Suprapubic skin (tissue), 4 donors: ENCODE measurements at regions not wholly inside any gene's neighbourhood (a gene's known extent, or its start where the extent isn't known, plus 50 kb on each side); places are given as distances from the start of the nearest gene placed in this dataset.

Experiments used
- POLR2A ChIP-seq, 2 donors: fragments of 450-650 bp; IDR thresholded peaks; one replicate each; pipeline ENCODE4 v1.6.1; 2017; ENCODE audit warnings: antibody characterized with exemption in 2 of 2, mild to moderate bottlenecking in 2 of 2, moderate library complexity in 2 of 2
- POLR2AphosphoS5 ChIP-seq, 3 donors: sonication (generic); formaldehyde crosslinking; IDR thresholded peaks; one replicate each; pipeline ENCODE4 v1.6.1; 2017; ENCODE audit warnings: antibody characterized with exemption in 3 of 3
- TF ChIP-seq, protein P1 (sequence below), 2 donors: fragments of 200-600 bp in 1 of 2; fragments of 450-650 bp in 1 of 2; sonication (generic) in 1 of 2; IDR thresholded peaks; one replicate each; pipeline ENCODE4 v1.5.1; 2016 to 2019; ENCODE audit warnings: antibody characterized with exemption in 2 of 2, mild to moderate bottlenecking in 1 of 2, moderate library complexity in 1 of 2

DNA sequence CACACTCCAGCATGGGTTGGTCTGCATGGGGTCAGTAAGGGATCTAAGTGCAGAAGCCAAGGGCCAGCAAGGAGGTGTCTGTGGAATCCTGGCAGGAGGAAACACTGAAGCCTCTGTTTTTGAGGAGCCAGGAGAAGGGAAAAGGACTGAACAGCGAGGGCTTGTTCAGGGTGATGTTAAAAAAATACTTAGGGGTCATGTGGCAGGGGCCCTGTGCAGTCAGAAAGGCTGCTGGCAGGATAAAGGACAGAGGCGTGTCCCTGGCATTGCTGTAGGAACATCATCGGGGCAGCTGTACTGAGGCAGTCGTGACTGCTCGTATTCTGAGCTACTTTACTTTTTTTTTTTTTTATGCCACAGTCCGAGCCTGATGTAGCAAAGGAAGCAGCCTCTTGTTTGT is 127.1 kb upstream of the ZFP64 start:
- TF ChIP-seq, protein P1, sequence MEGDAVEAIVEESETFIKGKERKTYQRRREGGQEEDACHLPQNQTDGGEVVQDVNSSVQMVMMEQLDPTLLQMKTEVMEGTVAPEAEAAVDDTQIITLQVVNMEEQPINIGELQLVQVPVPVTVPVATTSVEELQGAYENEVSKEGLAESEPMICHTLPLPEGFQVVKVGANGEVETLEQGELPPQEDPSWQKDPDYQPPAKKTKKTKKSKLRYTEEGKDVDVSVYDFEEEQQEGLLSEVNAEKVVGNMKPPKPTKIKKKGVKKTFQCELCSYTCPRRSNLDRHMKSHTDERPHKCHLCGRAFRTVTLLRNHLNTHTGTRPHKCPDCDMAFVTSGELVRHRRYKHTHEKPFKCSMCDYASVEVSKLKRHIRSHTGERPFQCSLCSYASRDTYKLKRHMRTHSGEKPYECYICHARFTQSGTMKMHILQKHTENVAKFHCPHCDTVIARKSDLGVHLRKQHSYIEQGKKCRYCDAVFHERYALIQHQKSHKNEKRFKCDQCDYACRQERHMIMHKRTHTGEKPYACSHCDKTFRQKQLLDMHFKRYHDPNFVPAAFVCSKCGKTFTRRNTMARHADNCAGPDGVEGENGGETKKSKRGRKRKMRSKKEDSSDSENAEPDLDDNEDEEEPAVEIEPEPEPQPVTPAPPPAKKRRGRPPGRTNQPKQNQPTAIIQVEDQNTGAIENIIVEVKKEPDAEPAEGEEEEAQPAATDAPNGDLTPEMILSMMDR (IDR thresholded peaks at IDR 0.05) = no peak
- no peak for TF ChIP-seq POLR2AphosphoS5 (IDR thresholded peaks at IDR 0.05)
- TF ChIP-seq POLR2A (IDR thresholded peaks at IDR 0.05) = no peak
